ENCODE measurements at regions not wholly inside any gene's neighbourhood (a gene's known extent, or its start where the extent isn't known, plus 50 kb on each side); places are given as distances from the start of the nearest gene placed in this dataset.

DNA sequence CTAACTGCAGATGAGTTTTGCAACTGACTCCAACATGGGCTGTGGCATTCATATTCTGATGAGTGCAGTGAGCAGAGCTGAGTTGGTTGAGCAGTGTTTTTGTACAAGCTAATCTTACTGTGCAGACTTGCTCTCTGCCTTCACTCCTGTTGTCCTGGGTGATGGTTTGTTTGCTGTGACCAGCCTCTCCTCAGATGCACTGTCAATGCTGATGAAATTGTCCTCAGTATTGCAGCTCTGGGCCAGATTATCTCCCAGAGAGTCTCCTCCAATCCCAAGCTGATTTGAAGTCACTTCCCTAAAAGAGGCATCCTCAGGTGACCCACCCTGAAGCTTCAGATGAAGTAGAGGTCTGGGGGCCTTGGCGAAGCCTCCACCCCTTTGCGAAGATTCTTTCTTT is 581.8 kb downstream of the ACTL7B start:
- H3K4me1 ChIP-seq: peaks cover 44% of the 10 kb centered on the region

DNA sequence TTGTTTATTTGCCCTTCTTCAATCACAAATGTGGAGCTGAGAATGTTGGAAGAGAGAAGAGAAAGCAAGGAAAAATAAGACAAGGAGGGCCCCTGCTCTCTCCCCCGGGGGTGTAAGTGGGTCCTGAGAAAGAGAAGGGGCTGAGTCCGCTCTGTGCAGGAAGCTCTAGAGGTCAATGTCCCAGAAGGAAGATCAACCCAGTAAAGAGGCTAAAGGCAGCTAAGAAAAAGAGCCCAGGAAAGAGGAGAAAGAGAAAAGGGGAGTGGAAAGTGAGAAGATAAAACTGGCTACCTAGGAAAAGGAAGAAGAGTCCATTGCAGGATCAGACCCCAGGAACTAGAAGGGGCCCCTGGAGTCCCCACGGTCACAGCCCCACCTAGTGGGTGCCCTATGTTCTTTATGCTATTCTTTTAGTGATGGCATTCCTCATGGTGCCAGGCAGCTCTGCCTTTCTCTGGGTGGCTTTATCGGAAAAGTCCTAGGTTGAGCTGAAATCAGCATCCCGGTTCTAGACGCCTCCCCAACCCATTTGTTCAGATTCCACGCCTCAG is 583.4 kb downstream of the ACTL7B start:
- H3K27me3 ChIP-seq (replicated peaks; ENCODE audit: control insufficient read depth, insufficient read depth, low read length): no peaks in the 10 kb centered on the region
- H3K9me3 ChIP-seq: no peaks in the 10 kb centered on the region
- POLR2A ChIA-PET: no interaction called here
- H3K27me3 Mint-ChIP-seq (ENCODE audit: insufficient read depth, unreplicated experiment): no peaks in the 10 kb centered on the region
- BruUV-seq (replicated peaks): TSS peak; percentile 41
- peaks cover 48% of the 10 kb centered on the region for H3K4me1 ChIP-seq
- H3K4me1 Mint-ChIP-seq (ENCODE audit: low read depth, unreplicated experiment): peaks cover 47% of the 10 kb centered on the region
- TF ChIP-seq, protein P1, sequence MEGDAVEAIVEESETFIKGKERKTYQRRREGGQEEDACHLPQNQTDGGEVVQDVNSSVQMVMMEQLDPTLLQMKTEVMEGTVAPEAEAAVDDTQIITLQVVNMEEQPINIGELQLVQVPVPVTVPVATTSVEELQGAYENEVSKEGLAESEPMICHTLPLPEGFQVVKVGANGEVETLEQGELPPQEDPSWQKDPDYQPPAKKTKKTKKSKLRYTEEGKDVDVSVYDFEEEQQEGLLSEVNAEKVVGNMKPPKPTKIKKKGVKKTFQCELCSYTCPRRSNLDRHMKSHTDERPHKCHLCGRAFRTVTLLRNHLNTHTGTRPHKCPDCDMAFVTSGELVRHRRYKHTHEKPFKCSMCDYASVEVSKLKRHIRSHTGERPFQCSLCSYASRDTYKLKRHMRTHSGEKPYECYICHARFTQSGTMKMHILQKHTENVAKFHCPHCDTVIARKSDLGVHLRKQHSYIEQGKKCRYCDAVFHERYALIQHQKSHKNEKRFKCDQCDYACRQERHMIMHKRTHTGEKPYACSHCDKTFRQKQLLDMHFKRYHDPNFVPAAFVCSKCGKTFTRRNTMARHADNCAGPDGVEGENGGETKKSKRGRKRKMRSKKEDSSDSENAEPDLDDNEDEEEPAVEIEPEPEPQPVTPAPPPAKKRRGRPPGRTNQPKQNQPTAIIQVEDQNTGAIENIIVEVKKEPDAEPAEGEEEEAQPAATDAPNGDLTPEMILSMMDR (IDR thresholded peaks at IDR 0.05; ENCODE audit: insufficient read depth in 1 of 2, low read depth in 1 of 2, low read length in 1 of 2, severe bottlenecking in 1 of 2, unreplicated experiment in 1 of 2): peak; percentile 44 to 48
- H3K4me3 ChIP-seq (ENCODE audit: low read depth, low read length): peak overlapping the region; percentile 6; the same call in 1 of the 2 replicates
- intact Hi-C loops (cut with micrococcal nuclease; ENCODE audit: unreplicated experiment): loop anchor here (1.0 to 10.0 kb wide), 11 partner anchors 87 to 850 kb away; partner anchors contain the start of gene KLF4
- H3K27ac Mint-ChIP-seq (ENCODE audit: unreplicated experiment): peak overlapping the region; percentile 98
- peak; percentile 54 to 70 for DNase-seq
- peaks cover 8% of the 10 kb centered on the region for H3K36me3 Mint-ChIP-seq (ENCODE audit: insufficient read depth, unreplicated experiment)
- CTCF ChIA-PET: interaction anchor here (0.8 to 1.4 kb wide), 3 partner anchors 111 to 633 kb away, joined by 3 to 4 read pairs (median 3); no protein-coding TSS in a partner anchor
- H3K9me3 Mint-ChIP-seq (ENCODE audit: unreplicated experiment): peaks cover 7% of the 10 kb centered on the region
- H3K4me3 Mint-ChIP-seq (ENCODE audit: unreplicated experiment): peak overlapping the region; percentile 66
- no peaks in the 10 kb centered on the region for H3K36me3 ChIP-seq (ENCODE audit: control insufficient read depth, insufficient read depth, low read length)

More for the DNA sequence above, 581.8 kb downstream of the ACTL7B start:
- no peaks in the 10 kb centered on the region for H3K9me3 ChIP-seq
- DNase-seq: peak in 1 of 2 experiments; percentile 11
- H3K4me1 Mint-ChIP-seq (ENCODE audit: low read depth, unreplicated experiment): peaks cover 40% of the 10 kb centered on the region
- TF ChIP-seq, protein P1 (IDR thresholded peaks at IDR 0.05; ENCODE audit: insufficient read depth in 1 of 2, low read depth in 1 of 2, low read length in 1 of 2, severe bottlenecking in 1 of 2, unreplicated experiment in 1 of 2): no peak
- H3K27ac Mint-ChIP-seq (ENCODE audit: unreplicated experiment): peak overlapping the region; percentile 72
- peaks cover 8% of the 10 kb centered on the region for H3K36me3 Mint-ChIP-seq (ENCODE audit: insufficient read depth, unreplicated experiment)
- H3K36me3 ChIP-seq (ENCODE audit: control insufficient read depth, insufficient read depth, low read length): no peaks in the 10 kb centered on the region
- no peaks in the 10 kb centered on the region for H3K27me3 ChIP-seq (replicated peaks; ENCODE audit: control insufficient read depth, insufficient read depth, low read length)
- no peak overlapping the region for H3K4me3 Mint-ChIP-seq (ENCODE audit: unreplicated experiment)
- ChIA-PET CTCF (no interaction called here), POLR2A (no interaction called here)
- no peak overlapping the region for H3K4me3 ChIP-seq (ENCODE audit: low read depth, low read length)
- H3K9me3 Mint-ChIP-seq (ENCODE audit: unreplicated experiment): peaks cover under 1% of the 10 kb centered on the region
- BruUV-seq (replicated peaks): no TSS peak
- H3K27me3 Mint-ChIP-seq (ENCODE audit: insufficient read depth, unreplicated experiment): no peaks in the 10 kb centered on the region
- intact Hi-C loops (cut with micrococcal nuclease; ENCODE audit: unreplicated experiment): loop anchor here (2.0 to 10.0 kb wide), 6 partner anchors 157 to 852 kb away; no protein-coding TSS in a partner anchor

DNA sequence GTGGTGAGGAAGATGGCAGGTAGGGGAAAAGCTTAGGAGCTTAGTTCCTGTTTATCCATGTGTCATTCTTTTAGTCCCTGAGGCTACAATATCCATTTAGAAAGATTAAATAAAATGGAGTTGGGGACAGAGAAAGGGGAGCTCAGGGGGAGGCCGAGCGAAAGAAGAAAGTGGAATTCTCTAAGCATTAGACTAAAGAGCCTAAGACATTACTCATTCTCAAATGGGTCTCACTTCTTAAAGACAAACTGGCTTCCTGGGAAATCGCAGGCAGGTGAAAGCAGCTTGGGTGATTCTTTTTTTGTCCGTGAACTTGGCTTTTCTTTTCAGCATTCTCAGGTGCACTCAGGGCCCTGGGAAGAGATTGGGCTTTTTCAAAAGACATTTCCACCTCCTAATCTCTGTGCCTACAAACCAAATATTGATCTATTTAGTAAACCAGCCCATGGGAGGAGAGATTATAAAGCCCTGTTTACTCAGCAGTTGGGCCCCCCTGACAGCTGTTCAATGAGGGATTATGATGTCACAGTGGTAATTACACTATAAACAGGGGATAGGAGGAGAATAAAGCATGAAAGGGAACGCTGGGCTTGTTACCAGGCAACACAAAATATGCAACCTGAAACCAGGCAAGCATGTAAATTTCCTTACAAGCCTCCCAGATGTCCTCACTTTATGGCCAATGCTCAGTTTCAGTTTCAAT is 584.0 kb downstream of the ACTL7B start:
- H3K36me3 Mint-ChIP-seq (ENCODE audit: insufficient read depth, unreplicated experiment): peaks cover 9% of the 10 kb centered on the region
- no peak overlapping the region for H3K4me3 ChIP-seq (ENCODE audit: low read depth, low read length)
- no peaks in the 10 kb centered on the region for H3K9me3 ChIP-seq
- H3K27me3 ChIP-seq (replicated peaks; ENCODE audit: control insufficient read depth, insufficient read depth, low read length): no peaks in the 10 kb centered on the region
- DNase-seq: peak; percentile 83 to 86
- POLR2A ChIA-PET: no interaction called here
- H3K4me1 ChIP-seq: peaks cover 48% of the 10 kb centered on the region
- intact Hi-C loops (cut with micrococcal nuclease; ENCODE audit: unreplicated experiment): loop anchor here (1.0 to 10.0 kb wide), 11 partner anchors 86 to 849 kb away; partner anchors contain the start of gene KLF4
- peaks cover 47% of the 10 kb centered on the region for H3K4me1 Mint-ChIP-seq (ENCODE audit: low read depth, unreplicated experiment)
- CTCF ChIA-PET: interaction anchor here (0.6 to 1.4 kb wide), 5 partner anchors 9 to 633 kb away, joined by 3 to 4 read pairs (median 3); no protein-coding TSS in a partner anchor
- peak overlapping the region; percentile 98 for H3K27ac Mint-ChIP-seq (ENCODE audit: unreplicated experiment)
- H3K27me3 Mint-ChIP-seq (ENCODE audit: insufficient read depth, unreplicated experiment): no peaks in the 10 kb centered on the region
- BruUV-seq (replicated peaks): no TSS peak
- TF ChIP-seq, protein P1 (IDR thresholded peaks at IDR 0.05; ENCODE audit: insufficient read depth in 1 of 2, low read depth in 1 of 2, low read length in 1 of 2, severe bottlenecking in 1 of 2, unreplicated experiment in 1 of 2): no peak
- no peaks in the 10 kb centered on the region for H3K36me3 ChIP-seq (ENCODE audit: control insufficient read depth, insufficient read depth, low read length)
- peak overlapping the region; percentile 66 for H3K4me3 Mint-ChIP-seq (ENCODE audit: unreplicated experiment)
- peaks cover 7% of the 10 kb centered on the region for H3K9me3 Mint-ChIP-seq (ENCODE audit: unreplicated experiment)

Measured in Caco-2 (cell line).